GM23338 (cell line): ENCODE measurements at regions not wholly inside any gene's neighbourhood (a gene's known extent, or its start where the extent isn't known, plus 50 kb on each side); places are given as distances from the start of the nearest gene placed in this dataset.

Experiments used
- ATAC-seq: fragments of 200-7000 bp; cut with Tn5 transposase; 3 replicates; pipeline ENCODE4 v1.9.1; 2020
- DNase-seq: peaks from one replicate; pipeline ENCODE4 v3.0.0-alpha.2; 2015; ENCODE audit warnings: low spot score
- H2AFZ ChIP-seq: fragments of 200-600 bp; sonication (generic); 2 replicates; pipeline ENCODE4 v1.8.0; 2016; ENCODE audit warnings: antibody characterized with exemption, mild to moderate bottlenecking, moderate library complexity
- H3F3A ChIP-seq: fragments of 200-600 bp; sonication (generic); replicated peaks from 2 replicates; pipeline ENCODE4 v1.8.0; 2017; ENCODE audit warnings: antibody characterized with exemption, mixed run types, low read depth
- H3K27ac ChIP-seq: fragments of 200-600 bp; sonication (generic); 2 replicates; pipeline ENCODE4 v1.6.1; 2016; ENCODE audit warnings: low read depth
- H3K27me3 ChIP-seq: fragments of 200-600 bp; sonication (generic); 2 replicates; pipeline ENCODE4 v1.8.0; 2016; ENCODE audit warnings: mild to moderate bottlenecking, mixed run types, moderate library complexity; ENCODE audit not compliant: insufficient read depth
- H3K36me3 ChIP-seq: fragments of 200-600 bp; sonication (generic); 2 replicates; pipeline ENCODE4 v1.8.0; 2016; ENCODE audit warnings: mild to moderate bottlenecking; ENCODE audit not compliant: insufficient read depth
- H3K4me1 ChIP-seq: fragments of 200-600 bp; sonication (generic); 2 replicates; pipeline ENCODE4 v1.8.0; 2016; ENCODE audit warnings: mild to moderate bottlenecking, moderate library complexity; ENCODE audit not compliant: insufficient read depth
- H3K4me2 ChIP-seq: fragments of 200-600 bp; sonication (generic); 2 replicates; pipeline ENCODE4 v1.7.1; 2017; ENCODE audit warnings: mixed run types
- H3K4me3 ChIP-seq: fragments of 200-600 bp; sonication (generic); 2 replicates; pipeline ENCODE4 v1.6.1; 2016; ENCODE audit warnings: mixed run types
- H3K79me2 ChIP-seq: fragments of 200-600 bp; sonication (generic); replicated peaks from 2 replicates; pipeline ENCODE4 v1.8.0; 2017; ENCODE audit warnings: mild to moderate bottlenecking; ENCODE audit not compliant: insufficient read depth
- H3K9me2 ChIP-seq: fragments of 200-600 bp; sonication (generic); 2 replicates; pipeline ENCODE4 v1.8.0; 2017; ENCODE audit not compliant: insufficient read depth
- H4K20me1 ChIP-seq: fragments of 200-600 bp; sonication (generic); replicated peaks from 2 replicates; pipeline ENCODE4 v1.8.0; 2017; ENCODE audit warnings: mild to moderate bottlenecking; ENCODE audit not compliant: insufficient read depth
- H3K27ac Mint-ChIP-seq: 2 replicates; pipeline ENCODE4 v1.8.0; 2020; ENCODE audit warnings: inconsistent platforms, mild to moderate bottlenecking, moderate library complexity, mixed read lengths
- H3K27me3 Mint-ChIP-seq: 3 replicates; pipeline ENCODE4 v1.8.0; 2022; ENCODE audit warnings: low read depth, mild to moderate bottlenecking, moderate library complexity, mixed read lengths, inconsistent platforms; ENCODE audit not compliant: insufficient read depth, poor library complexity
- H3K36me3 Mint-ChIP-seq: 3 replicates; pipeline ENCODE4 v1.8.0; 2021; ENCODE audit warnings: low read depth, mild to moderate bottlenecking, inconsistent platforms, moderate library complexity, mixed read lengths
- H3K4me1 Mint-ChIP-seq: 3 replicates; pipeline ENCODE4 v1.8.0; 2020; ENCODE audit warnings: mild to moderate bottlenecking, inconsistent platforms, mixed read lengths
- H3K4me3 Mint-ChIP-seq: 3 replicates; pipeline ENCODE4 v1.8.0; 2021; ENCODE audit warnings: moderate library complexity, mild to moderate bottlenecking, inconsistent platforms, mixed read lengths
- H3K9me3 Mint-ChIP-seq: 3 replicates; pipeline ENCODE4 v1.8.0; 2020; ENCODE audit warnings: moderate library complexity, mild to moderate bottlenecking, inconsistent platforms, mixed read lengths
- CREB1 ChIP-seq: fragments of 250-450 bp; sonication (Bioruptor Pico); IDR thresholded peaks from 2 replicates; pipeline ENCODE4 v1.5.0; 2020; ENCODE audit warnings: low read depth, mild to moderate bottlenecking, moderate library complexity
- CTCF ChIP-seq, 2 experiments: fragments of 200-600 bp in 1 of 2; sonication (generic) in 1 of 2; conservative IDR thresholded peaks; 2 replicates each; pipeline versions ENCODE4 v1.5.1 to v1.6.1; 2016 to 2017; ENCODE audit warnings: antibody characterized with exemption in 2 of 2, low read depth in 2 of 2, mild to moderate bottlenecking in 2 of 2, moderate library complexity in 1 of 2
- ETS1 ChIP-seq: IDR thresholded peaks from 2 replicates; pipeline ENCODE4 v1.6.1; 2016; ENCODE audit warnings: antibody characterized with exemption
- EZH2 ChIP-seq: fragments of 200-600 bp; sonication (generic); IDR thresholded peaks from one replicate; pipeline ENCODE4 v1.8.0; 2017; ENCODE audit warnings: antibody characterized with exemption, mild to moderate bottlenecking, low read depth; ENCODE audit not compliant: unreplicated experiment
- EZH2phosphoT487 ChIP-seq: fragments of 200-600 bp; sonication (generic); IDR thresholded peaks from one replicate; pipeline ENCODE4 v1.8.1; 2018; ENCODE audit warnings: antibody characterized with exemption; ENCODE audit not compliant: unreplicated experiment
- JUNB ChIP-seq: IDR thresholded peaks from one replicate; pipeline ENCODE4 v1.6.1; 2016; ENCODE audit warnings: antibody characterized with exemption; ENCODE audit not compliant: unreplicated experiment
- NANOG ChIP-seq: IDR thresholded peaks from 2 replicates; pipeline ENCODE4 v1.6.1; 2016; ENCODE audit warnings: antibody characterized with exemption, borderline replicate concordance
- POLR2AphosphoS5 ChIP-seq: IDR thresholded peaks from 2 replicates; pipeline ENCODE4 v1.6.1; 2016; ENCODE audit warnings: antibody characterized with exemption, low read depth
- REST ChIP-seq: IDR thresholded peaks from one replicate; pipeline ENCODE4 v1.6.1; 2018; ENCODE audit warnings: antibody characterized with exemption; ENCODE audit not compliant: unreplicated experiment
- STAT1 ChIP-seq: IDR thresholded peaks from one replicate; pipeline ENCODE4 v1.6.1; 2016; ENCODE audit warnings: antibody characterized with exemption; ENCODE audit not compliant: unreplicated experiment
- ZNF114 ChIP-seq: fragments of 250-450 bp; sonication (Bioruptor Pico); IDR thresholded peaks from 2 replicates; pipeline ENCODE4 v1.5.0; 2020; ENCODE audit warnings: mild to moderate bottlenecking, moderate library complexity
- ZNF331 ChIP-seq: fragments of 250-450 bp; sonication (Bioruptor Pico); IDR thresholded peaks from 2 replicates; pipeline ENCODE4 v1.5.0; 2020; ENCODE audit warnings: low read depth, mild to moderate bottlenecking, moderate library complexity
- ZNF462 ChIP-seq: fragments of 250-450 bp; sonication (Bioruptor Pico); IDR thresholded peaks from 2 replicates; pipeline ENCODE4 v1.5.0; 2020; ENCODE audit warnings: mild to moderate bottlenecking, moderate library complexity

GRCh38 chr4:110933341-110933740, 310.5 kb upstream of the PITX2 start:
- no peak for DNase-seq
- H3K4me3 ChIP-seq = no peak overlapping the region
- no peaks in the 10 kb centered on the region; the same call in 1 of the 2 replicates for H4K20me1 ChIP-seq
- no peak for ATAC-seq
- no peak overlapping the region for H3K4me2 ChIP-seq
- H3K79me2 ChIP-seq = no peaks in the 10 kb centered on the region
- H3K36me3 ChIP-seq = no peaks in the 10 kb centered on the region
- Mint-ChIP-seq H3K9me3 (no peaks in the 10 kb centered on the region), H3K4me3 (no peak overlapping the region), H3K27ac (no peak overlapping the region), H3K27me3 (peaks cover 4% of the 10 kb centered on the region), H3K36me3 (no peaks in the 10 kb centered on the region), H3K4me1 (peaks cover 10% of the 10 kb centered on the region; the same call in 2 of the 3 replicates)
- H3K27me3 ChIP-seq = no peaks in the 10 kb centered on the region
- TF ChIP-seq NANOG (no peak), ZNF331 (CRISPR knock-in tag) (no peak), JUNB (no peak), POLR2AphosphoS5 (no peak), REST (no peak), EZH2phosphoT487 (no peak), CREB1 (CRISPR knock-in tag) (no peak), STAT1 (no peak), ETS1 (no peak), ZNF114 (CRISPR knock-in tag) (no peak), ZNF462 (CRISPR knock-in tag) (no peak), EZH2 (no peak), CTCF (conservative IDR thresholded peaks at IDR 0.05; ENCODE audit: low read depth in 2 of 2) (no peak)
- no peaks in the 10 kb centered on the region for H3K4me1 ChIP-seq
- H3F3A ChIP-seq = no peaks in the 10 kb centered on the region
- H3K9me2 ChIP-seq = no peaks in the 10 kb centered on the region
- H3K27ac ChIP-seq = no peak overlapping the region
- H2AFZ ChIP-seq = no peak overlapping the region
